ENCODE measurements at regions not wholly inside any gene's neighbourhood (a gene's known extent, or its start where the extent isn't known, plus 50 kb on each side); places are given as distances from the start of the nearest gene placed in this dataset.

GRCh38 chr7:25918731-25919130 lies 233.3 kb upstream of the NFE2L3 start:
- TF ChIP-seq CTCF (conservative IDR thresholded peaks at IDR 0.05) (no peak), EZH2 (IDR thresholded peaks at IDR 0.05; ENCODE audit: low read depth) (no peak)
